HFF-Myc (cell line): ENCODE measurements at regions not wholly inside any gene's neighbourhood (a gene's known extent, or its start where the extent isn't known, plus 50 kb on each side); places are given as distances from the start of the nearest gene placed in this dataset.

Source experiments
- DNase-seq: peaks from one replicate; pipeline ENCODE4 v3.0.0-alpha.2; 2011; ENCODE audit warnings: low read depth; ENCODE audit errors: extremely low read depth
- H3K4me3 ChIP-seq: replicated peaks from 2 replicates; pipeline ENCODE4 v1.5.1; 2011; ENCODE audit warnings: low read depth, mild to moderate bottlenecking, control low read depth, low read length
- CTCF ChIP-seq: IDR thresholded peaks from 2 replicates; pipeline ENCODE4 v1.5.1; 2012; ENCODE audit warnings: mild to moderate bottlenecking, low read depth, low read length, control low read depth; ENCODE audit errors: missing control alignments

GRCh38 chr4:100588076-100588475 is 70.3 kb upstream of the EMCN start:
- DNase-seq: no peak
- TF ChIP-seq CTCF: no peak
- H3K4me3 ChIP-seq: no peak overlapping the region

- no peak overlapping the region for H3K4me3 ChIP-seq
- DNase-seq: no peak
- TF ChIP-seq CTCF: no peak
Measured at GRCh38 chr4:100582146-100582545, 64.3 kb upstream of the EMCN start.

GRCh38 chr4:100581337-100581736 is 63.5 kb upstream of the EMCN start:
- H3K4me3 ChIP-seq: no peak overlapping the region
- TF ChIP-seq CTCF: no peak
- DNase-seq: peak; percentile 52

- no peak overlapping the region for H3K4me3 ChIP-seq
- DNase-seq: no peak
- no peak for TF ChIP-seq CTCF
Measured at GRCh38 chr4:100576570-100576969, 58.7 kb upstream of the EMCN start.

- DNase-seq: no peak
- H3K4me3 ChIP-seq: no peak overlapping the region
- no peak for TF ChIP-seq CTCF
Measured at GRCh38 chr4:100574607-100575006, 56.8 kb upstream of the EMCN start.

GRCh38 chr4:100569196-100569595 is 51.4 kb upstream of the EMCN start:
- TF ChIP-seq CTCF: no peak
- H3K4me3 ChIP-seq: no peak overlapping the region
- DNase-seq: no peak
